GM13976 (cell line): ENCODE measurements at regions not wholly inside any gene's neighbourhood (a gene's known extent, or its start where the extent isn't known, plus 50 kb on each side); places are given as distances from the start of the nearest gene placed in this dataset.

ENCODE experiments used
- DNase-seq: peaks from one replicate; pipeline ENCODE4 v3.0.0; 2012; ENCODE audit warnings: low spot score
- CTCF ChIP-seq: IDR thresholded peaks from 2 replicates; pipeline ENCODE4 v1.5.1; 2012; ENCODE audit warnings: borderline replicate concordance, mild to moderate bottlenecking; ENCODE audit not compliant: insufficient read depth; ENCODE audit errors: extremely low read depth, missing control alignments, control extremely low read depth
- in situ Hi-C: fragments of 300-500 bp; cut with MboI; formaldehyde crosslinking; loops from one replicate; pipeline ENCODE4 v1.12.0; 2022; ENCODE audit warnings: low sequenced_read_pairs, mixed read lengths, inconsistent platforms; ENCODE audit not compliant: unreplicated experiment

- TF ChIP-seq CTCF = no peak
- no peak for DNase-seq
- in situ Hi-C loops = no loop called here
Observed at GRCh38 chr2:195537811-195538210, 119.2 kb upstream of the SLC39A10 start.

GRCh38 chr2:195536906-195537305, 120.1 kb upstream of the SLC39A10 start:
- in situ Hi-C loops = no loop called here
- TF ChIP-seq CTCF = no peak
- no peak for DNase-seq

GRCh38 chr2:195535911-195536522, 121.0 kb upstream of the SLC39A10 start:
- no peak for TF ChIP-seq CTCF
- in situ Hi-C loops = no loop called here
- DNase-seq = peak; percentile 41

- no peak for DNase-seq
- in situ Hi-C loops = no loop called here
- TF ChIP-seq CTCF = no peak
Observed at GRCh38 chr2:195534971-195535370, 122.1 kb upstream of the SLC39A10 start.

GRCh38 chr2:195533771-195534642, 123.0 kb upstream of the SLC39A10 start:
- in situ Hi-C loops = no loop called here
- no peak for DNase-seq

More at GRCh38 chr2:195533771-195534642, 123.0 kb upstream of the SLC39A10 start:
- peak; percentile 11 for TF ChIP-seq CTCF
